ENCODE measurements at regions not wholly inside any gene's neighbourhood (a gene's known extent, or its start where the extent isn't known, plus 50 kb on each side); places are given as distances from the start of the nearest gene placed in this dataset.

- Histone ChIP-seq H3K4me1 (ENCODE audit: control insufficient read depth in 1 of 2, insufficient read depth in 1 of 2, low read depth in 1 of 2, low read length in 1 of 2) (no peaks in the 10 kb centered on the region), H3K9me3 (no peaks in the 10 kb centered on the region)
These were observed 549.0 kb upstream of the SLC8A1 start for GRCh38 chr2:41000906-41001305.

GRCh38 chr2:41004700-41005099 is 552.8 kb upstream of the SLC8A1 start:
- Histone ChIP-seq H3K4me3 (ENCODE audit: low read depth in 1 of 2, low read length in 1 of 2) (no peak overlapping the region), H3K27ac (no peak overlapping the region), H3K27me3 (no peaks in the 10 kb centered on the region), H3K4me1 (ENCODE audit: control insufficient read depth in 1 of 2, insufficient read depth in 1 of 2, low read depth in 1 of 2, low read length in 1 of 2) (no peaks in the 10 kb centered on the region), H3K36me3 (no peaks in the 10 kb centered on the region), H3K9me3 (no peaks in the 10 kb centered on the region)
- TF ChIP-seq CTCF (IDR thresholded peaks at IDR 0.05): no peak

More at GRCh38 chr2:41000906-41001305, 549.0 kb upstream of the SLC8A1 start:
- Histone ChIP-seq H3K27me3 (no peaks in the 10 kb centered on the region), H3K27ac (no peak overlapping the region), H3K4me3 (ENCODE audit: low read depth in 1 of 2, low read length in 1 of 2) (no peak overlapping the region), H3K36me3 (no peaks in the 10 kb centered on the region)
- TF ChIP-seq CTCF (IDR thresholded peaks at IDR 0.05): no peak

- no peaks in the 10 kb centered on the region for H3K4me1 ChIP-seq (ENCODE audit: control insufficient read depth in 1 of 2, insufficient read depth in 1 of 2, low read depth in 1 of 2, low read length in 1 of 2)
- no peak overlapping the region for H3K27ac ChIP-seq
- no peak for TF ChIP-seq CTCF (IDR thresholded peaks at IDR 0.05)
- no peak overlapping the region for H3K4me3 ChIP-seq (ENCODE audit: low read depth in 1 of 2, low read length in 1 of 2)
- H3K27me3 ChIP-seq: no peaks in the 10 kb centered on the region
- H3K36me3 ChIP-seq: no peaks in the 10 kb centered on the region
- no peaks in the 10 kb centered on the region for H3K9me3 ChIP-seq
These were observed 568.5 kb upstream of the SLC8A1 start for GRCh38 chr2:41020358-41020757.

- TF ChIP-seq CTCF (IDR thresholded peaks at IDR 0.05): no peak
- H3K36me3 ChIP-seq: no peaks in the 10 kb centered on the region
These were observed 572.9 kb upstream of the SLC8A1 start for GRCh38 chr2:41024816-41025215.

GRCh38 chr2:41026613-41027012 is 574.7 kb upstream of the SLC8A1 start:
- no peak for TF ChIP-seq CTCF (IDR thresholded peaks at IDR 0.05)
- H3K27ac ChIP-seq: no peak overlapping the region
- no peaks in the 10 kb centered on the region for H3K36me3 ChIP-seq
- no peak overlapping the region for H3K4me3 ChIP-seq (ENCODE audit: low read depth in 1 of 2, low read length in 1 of 2)
- H3K27me3 ChIP-seq: no peaks in the 10 kb centered on the region
- no peaks in the 10 kb centered on the region for H3K9me3 ChIP-seq
- H3K4me1 ChIP-seq (ENCODE audit: control insufficient read depth in 1 of 2, insufficient read depth in 1 of 2, low read depth in 1 of 2, low read length in 1 of 2): no peaks in the 10 kb centered on the region

More at GRCh38 chr2:41024816-41025215, 572.9 kb upstream of the SLC8A1 start:
- Histone ChIP-seq H3K4me3 (ENCODE audit: low read depth in 1 of 2, low read length in 1 of 2) (no peak overlapping the region), H3K27ac (no peak overlapping the region), H3K4me1 (ENCODE audit: control insufficient read depth in 1 of 2, insufficient read depth in 1 of 2, low read depth in 1 of 2, low read length in 1 of 2) (no peaks in the 10 kb centered on the region), H3K9me3 (no peaks in the 10 kb centered on the region), H3K27me3 (no peaks in the 10 kb centered on the region)

GRCh38 chr2:41027095-41027494 is 575.2 kb upstream of the SLC8A1 start:
- TF ChIP-seq CTCF (IDR thresholded peaks at IDR 0.05): no peak
- Histone ChIP-seq H3K9me3 (no peaks in the 10 kb centered on the region), H3K36me3 (no peaks in the 10 kb centered on the region), H3K27me3 (no peaks in the 10 kb centered on the region), H3K4me3 (ENCODE audit: low read depth in 1 of 2, low read length in 1 of 2) (no peak overlapping the region), H3K27ac (no peak overlapping the region), H3K4me1 (ENCODE audit: control insufficient read depth in 1 of 2, insufficient read depth in 1 of 2, low read depth in 1 of 2, low read length in 1 of 2) (no peaks in the 10 kb centered on the region)
